Cardiac muscle cell (in vitro differentiated cells and primary cell): ENCODE measurements at regions not wholly inside any gene's neighbourhood (a gene's known extent, or its start where the extent isn't known, plus 50 kb on each side); places are given as distances from the start of the nearest gene placed in this dataset.
A peak's percentile ranks its signal among the peaks of the same experiment; 100 is the strongest.

ENCODE experiments used
- DNase-seq, 2 donors: peaks; one replicate each; pipeline versions ENCODE4 v3.0.0 to v3.0.0-alpha.2; 2010 to 2017; ENCODE audit warnings: low read depth in 1 of 2, low spot score in 1 of 2
- H3K27ac ChIP-seq: fragments of 200-600 bp; sonication (generic); 2 replicates; pipeline ENCODE4 v1.5.1; 2016
- H3K27me3 ChIP-seq: fragments of 200-600 bp; sonication (generic); 2 replicates; pipeline ENCODE4 v1.6.0; 2016; ENCODE audit warnings: control low read depth
- H3K36me3 ChIP-seq: fragments of 200-600 bp; sonication (generic); 2 replicates; pipeline ENCODE4 v1.5.1; 2016; ENCODE audit warnings: control low read depth
- H3K4me1 ChIP-seq: fragments of 200-600 bp; sonication (generic); 2 replicates; pipeline ENCODE4 v1.8.1; 2017; ENCODE audit warnings: low read depth, mild to moderate bottlenecking, mixed run types
- H3K4me3 ChIP-seq: fragments of 200-600 bp; sonication (generic); 2 replicates; pipeline ENCODE4 v1.5.1; 2016; ENCODE audit warnings: mild to moderate bottlenecking
- H3K9me3 ChIP-seq: fragments of 200-600 bp; sonication (generic); 2 replicates; pipeline ENCODE4 v1.5.1; 2017; ENCODE audit warnings: low read depth, mild to moderate bottlenecking, control low read depth
- CTCF ChIP-seq: IDR thresholded peaks from 2 replicates; pipeline ENCODE4 v1.5.1; 2012; ENCODE audit warnings: low read depth, mild to moderate bottlenecking, low read length

GRCh38 chr1:234710936-234711724 is 101.2 kb upstream of the IRF2BP2 start:
- Histone ChIP-seq H3K4me1 (peaks cover 34% of the 10 kb centered on the region), H3K27ac (no peak overlapping the region), H3K27me3 (no peaks in the 10 kb centered on the region), H3K36me3 (no peaks in the 10 kb centered on the region), H3K9me3 (no peaks in the 10 kb centered on the region), H3K4me3 (no peak overlapping the region)
- no peak for DNase-seq
- no peak for TF ChIP-seq CTCF

- DNase-seq: no peak
- H3K27ac ChIP-seq: peak overlapping the region; percentile 56
- no peaks in the 10 kb centered on the region for H3K27me3 ChIP-seq
- H3K36me3 ChIP-seq: no peaks in the 10 kb centered on the region
- no peak overlapping the region for H3K4me3 ChIP-seq
- H3K4me1 ChIP-seq: peaks cover 26% of the 10 kb centered on the region
- TF ChIP-seq CTCF: no peak
- H3K9me3 ChIP-seq: no peaks in the 10 kb centered on the region
Observed at GRCh38 chr1:234710381-234710780, 100.4 kb upstream of the IRF2BP2 start.

GRCh38 chr1:234709473-234710228 is 99.7 kb upstream of the IRF2BP2 start:
- peaks cover 24% of the 10 kb centered on the region for H3K4me1 ChIP-seq
- no peak for TF ChIP-seq CTCF
- H3K27me3 ChIP-seq: no peaks in the 10 kb centered on the region
- H3K4me3 ChIP-seq: no peak overlapping the region
- no peaks in the 10 kb centered on the region for H3K9me3 ChIP-seq
- peak overlapping the region; percentile 56 for H3K27ac ChIP-seq
- no peaks in the 10 kb centered on the region for H3K36me3 ChIP-seq
- DNase-seq: peak in 1 of 2 donors; percentile 92

- H3K27me3 ChIP-seq: no peaks in the 10 kb centered on the region
- no peak for TF ChIP-seq CTCF
- H3K27ac ChIP-seq: peak overlapping the region; percentile 31
- no peak for DNase-seq
- peaks cover 24% of the 10 kb centered on the region for H3K4me1 ChIP-seq
- H3K36me3 ChIP-seq: no peaks in the 10 kb centered on the region
- no peaks in the 10 kb centered on the region for H3K9me3 ChIP-seq
- H3K4me3 ChIP-seq: no peak overlapping the region
Observed at GRCh38 chr1:234708700-234709395, 98.9 kb upstream of the IRF2BP2 start.

GRCh38 chr1:234707641-234708040 is 97.7 kb upstream of the IRF2BP2 start:
- Histone ChIP-seq H3K4me3 (no peak overlapping the region), H3K4me1 (peaks cover 24% of the 10 kb centered on the region), H3K9me3 (no peaks in the 10 kb centered on the region), H3K27me3 (no peaks in the 10 kb centered on the region), H3K36me3 (no peaks in the 10 kb centered on the region), H3K27ac (no peak overlapping the region)
- TF ChIP-seq CTCF: no peak
- DNase-seq: no peak
